GM12874 (cell line): ENCODE measurements at regions not wholly inside any gene's neighbourhood (a gene's known extent, or its start where the extent isn't known, plus 50 kb on each side); places are given as distances from the start of the nearest gene placed in this dataset.

Source experiments
- TF ChIP-seq, protein P1 (sequence below): IDR thresholded peaks from 2 replicates; pipeline ENCODE4 v1.5.1; 2011; ENCODE audit warnings: low read depth, mild to moderate bottlenecking, control low read depth, low read length, moderate library complexity; ENCODE audit not compliant: insufficient read depth

- TF ChIP-seq, protein P1, sequence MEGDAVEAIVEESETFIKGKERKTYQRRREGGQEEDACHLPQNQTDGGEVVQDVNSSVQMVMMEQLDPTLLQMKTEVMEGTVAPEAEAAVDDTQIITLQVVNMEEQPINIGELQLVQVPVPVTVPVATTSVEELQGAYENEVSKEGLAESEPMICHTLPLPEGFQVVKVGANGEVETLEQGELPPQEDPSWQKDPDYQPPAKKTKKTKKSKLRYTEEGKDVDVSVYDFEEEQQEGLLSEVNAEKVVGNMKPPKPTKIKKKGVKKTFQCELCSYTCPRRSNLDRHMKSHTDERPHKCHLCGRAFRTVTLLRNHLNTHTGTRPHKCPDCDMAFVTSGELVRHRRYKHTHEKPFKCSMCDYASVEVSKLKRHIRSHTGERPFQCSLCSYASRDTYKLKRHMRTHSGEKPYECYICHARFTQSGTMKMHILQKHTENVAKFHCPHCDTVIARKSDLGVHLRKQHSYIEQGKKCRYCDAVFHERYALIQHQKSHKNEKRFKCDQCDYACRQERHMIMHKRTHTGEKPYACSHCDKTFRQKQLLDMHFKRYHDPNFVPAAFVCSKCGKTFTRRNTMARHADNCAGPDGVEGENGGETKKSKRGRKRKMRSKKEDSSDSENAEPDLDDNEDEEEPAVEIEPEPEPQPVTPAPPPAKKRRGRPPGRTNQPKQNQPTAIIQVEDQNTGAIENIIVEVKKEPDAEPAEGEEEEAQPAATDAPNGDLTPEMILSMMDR, result no peak
Measured at GRCh38 chr14:25444381-25444780, 394.4 kb upstream of the STXBP6 start.

DNA sequence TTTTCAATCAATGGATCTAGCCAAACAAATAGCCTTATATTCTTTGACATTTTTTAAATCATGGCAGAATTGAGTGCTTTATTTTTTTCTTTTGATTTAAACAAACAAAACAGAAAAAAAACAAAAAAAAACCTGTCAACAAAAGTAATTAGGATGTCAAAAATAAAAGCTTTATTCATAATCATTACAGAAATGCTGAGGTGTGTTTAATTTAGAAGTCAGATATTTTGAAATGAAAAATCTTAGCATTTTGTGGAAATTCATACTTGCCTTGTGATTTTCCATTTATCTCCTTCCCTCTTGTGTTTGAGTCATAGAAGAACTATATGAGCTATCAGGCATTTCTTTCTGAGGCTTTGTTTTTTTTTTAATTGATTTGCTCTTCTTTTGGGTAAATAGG is 387.0 kb upstream of the STXBP6 start:
- TF ChIP-seq, protein P1, result no peak

- TF ChIP-seq, protein P1, result no peak
Measured at GRCh38 chr14:25436288-25436875, 386.4 kb upstream of the STXBP6 start.

DNA sequence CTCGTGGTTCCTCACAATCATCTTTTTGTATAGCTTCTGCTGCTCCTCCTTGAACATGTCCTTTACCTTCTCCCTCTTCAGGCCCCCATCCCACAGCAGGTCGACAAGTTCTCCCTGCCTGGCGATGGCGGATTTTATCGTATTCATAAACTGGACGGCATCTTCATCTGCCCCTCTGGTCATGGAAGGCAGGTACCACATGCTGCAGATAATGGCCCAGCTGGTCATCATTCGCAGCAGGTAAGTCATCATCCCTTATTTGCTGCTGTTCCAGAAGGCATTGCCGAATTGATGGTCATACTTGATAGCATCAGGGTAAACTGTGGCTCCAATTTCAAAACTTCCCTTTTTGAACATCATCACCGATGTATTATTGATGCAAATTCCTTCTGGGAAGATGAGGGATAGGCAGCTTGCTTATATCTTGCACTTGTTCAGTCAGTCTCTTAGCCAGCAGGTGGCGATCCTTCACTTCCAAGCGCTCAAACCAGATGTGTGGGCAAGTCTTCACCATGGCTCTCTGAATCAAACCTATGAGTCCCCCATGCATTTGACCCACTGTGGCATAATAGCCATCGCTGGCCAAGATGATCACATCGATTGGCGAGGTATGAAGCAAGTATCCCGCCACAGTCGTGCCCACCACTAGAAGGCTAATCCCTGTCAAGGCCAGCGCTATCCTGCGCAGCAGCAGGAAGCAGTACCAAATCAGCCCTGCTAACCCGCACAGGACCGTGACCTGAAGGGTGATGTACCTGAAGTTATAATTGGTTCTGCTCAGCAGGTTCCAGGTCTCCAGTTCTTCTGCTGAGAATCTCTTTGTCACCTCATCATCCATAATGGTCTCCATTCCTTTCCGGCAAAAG is 381.5 kb upstream of the STXBP6 start:
- TF ChIP-seq, protein P1, result no peak

- TF ChIP-seq, protein P1, result no peak
Measured at GRCh38 chr14:25430808-25431207, 380.9 kb upstream of the STXBP6 start.

GRCh38 chr14:25412998-25413397 is 363.1 kb upstream of the STXBP6 start:
- TF ChIP-seq, protein P1, result no peak

- TF ChIP-seq, protein P1, result no peak
Measured at GRCh38 chr14:25411781-25412757, 362.1 kb upstream of the STXBP6 start.
